GM12878 (cell line): ENCODE measurements at regions not wholly inside any gene's neighbourhood (a gene's known extent, or its start where the extent isn't known, plus 50 kb on each side); places are given as distances from the start of the nearest gene placed in this dataset.

Source experiments
- ATAC-seq: fragments of 200-7000 bp; cut with Tn5 transposase; 3 replicates; pipeline ENCODE4 v1.9.1; 2020; ENCODE audit warnings: mild to moderate bottlenecking, moderate library complexity
- BruUV-seq: library from RNA; stranded (reverse); fragments of 400-500 nt; replicated peaks from 2 replicates; lab custom pipeline; 2021; lab: Mats Ljungman, UMichigan
- CTCF ChIA-PET: fragments of 300-600 bp; sonication (Branson Sonifier 250); formaldehyde crosslinking; extraction: SDS; loops from one replicate; lab custom pipeline; 2021; ENCODE audit warnings: inconsistent platforms; lab: Yijun Ruan, JAX
- POLR2A ChIA-PET: fragments of 350-600 bp; formaldehyde crosslinking; extraction: SDS; loops from one replicate; lab custom pipeline; 2021; ENCODE audit warnings: inconsistent platforms; lab: Charles Lee
- RAD21 ChIA-PET: fragments of 300-600 bp; sonication (Branson Sonifier 250); formaldehyde crosslinking; loops from one replicate; lab custom pipeline; 2023; ENCODE audit warnings: antibody characterized with exemption; ENCODE audit not compliant: unreplicated experiment; lab: Charles Lee
- SMC1A ChIA-PET: fragments of 300-600 bp; sonication (Branson Sonifier 250); formaldehyde crosslinking; loops from one replicate; lab custom pipeline; 2023; ENCODE audit not compliant: unreplicated experiment, uncharacterized antibody; lab: Charles Lee
- DNase-seq: peaks from one replicate; pipeline ENCODE4 v3.0.0-alpha.2; 2011; ENCODE audit warnings: low read depth, low spot score
- FAIRE-seq: peaks from 3 replicates; lab custom pipeline; 2011; peaks lifted over from hg19 to GRCh38; lab: Jason Lieb, UNC
- H2AFZ ChIP-seq: 2 replicates; pipeline ENCODE4 v1.6.0; 2011; ENCODE audit warnings: low read depth, low read length, control low read depth; ENCODE audit not compliant: control insufficient read depth
- H3K27ac ChIP-seq: 2 replicates; pipeline ENCODE4 v1.5.1; 2011; ENCODE audit warnings: control low read depth; ENCODE audit not compliant: control insufficient read depth, insufficient read depth
- H3K27me3 ChIP-seq, 2 experiments: replicated peaks in 1 of 2; 2 replicates each; pipeline versions ENCODE4 v1.6.0 to v1.6.1; 2011; ENCODE audit warnings: low read length in 1 of 2; ENCODE audit not compliant: control insufficient read depth in 2 of 2, insufficient read depth in 2 of 2
- H3K36me3 ChIP-seq, 2 experiments: 2 replicates each; pipeline ENCODE4 v1.5.1; 2011; ENCODE audit warnings: low read length in 1 of 2; ENCODE audit not compliant: control insufficient read depth in 2 of 2, insufficient read depth in 2 of 2
- H3K4me1 ChIP-seq: 2 replicates; pipeline ENCODE4 v1.6.1; 2011; ENCODE audit warnings: mild to moderate bottlenecking, low read length, moderate library complexity, mixed read lengths; ENCODE audit not compliant: control insufficient read depth, insufficient read depth
- H3K4me2 ChIP-seq: 2 replicates; pipeline ENCODE4 v1.6.0; 2011; ENCODE audit warnings: control low read depth; ENCODE audit not compliant: control insufficient read depth, insufficient read depth
- H3K4me3 ChIP-seq: fragments of 200-600 bp; sonication (generic); 2 replicates; pipeline ENCODE4 v1.5.1; 2016
- H3K79me2 ChIP-seq: 2 replicates; pipeline ENCODE4 v1.6.0; 2011; ENCODE audit warnings: low read length; ENCODE audit not compliant: control insufficient read depth, insufficient read depth
- H3K9ac ChIP-seq: 2 replicates; pipeline ENCODE4 v1.8.0; 2011; ENCODE audit warnings: low read length, control low read depth, mixed read lengths; ENCODE audit not compliant: control insufficient read depth, insufficient read depth
- H3K9me3 ChIP-seq: replicated peaks from 3 replicates; pipeline ENCODE4 v1.5.1; 2011; ENCODE audit warnings: mild to moderate bottlenecking, low read length; ENCODE audit not compliant: control insufficient read depth, insufficient read depth
- H4K20me1 ChIP-seq: 2 replicates; pipeline ENCODE4 v1.6.0; 2011; ENCODE audit not compliant: control insufficient read depth, insufficient read depth
- BHLHE40 ChIP-seq, 2 experiments: fragments of 450-650 bp in 1 of 2; IDR thresholded peaks; 2 replicates each; pipeline ENCODE4 v1.6.1; 2011 to 2017; ENCODE audit warnings: low read depth in 2 of 2, borderline replicate concordance in 1 of 2, improper control_type of control experiment in 1 of 2, low read length in 1 of 2, mild to moderate bottlenecking in 1 of 2
- FOS ChIP-seq: IDR thresholded peaks from 3 replicates; pipeline ENCODE4 v1.6.1; 2011; ENCODE audit warnings: borderline replicate concordance; ENCODE audit not compliant: insufficient read length; ENCODE audit errors: extremely low read depth
- FOXM1 ChIP-seq: IDR thresholded peaks from 2 replicates; pipeline ENCODE4 v1.6.1; 2012; ENCODE audit warnings: low read depth, mild to moderate bottlenecking, inconsistent platforms, low read length, moderate library complexity
- GABPA ChIP-seq: IDR thresholded peaks from 2 replicates; pipeline ENCODE4 v1.6.1; 2014; ENCODE audit warnings: antibody characterized with exemption, low read depth, mild to moderate bottlenecking, inconsistent platforms
- HDGF ChIP-seq: fragments of 450-650 bp; IDR thresholded peaks from 2 replicates; pipeline ENCODE4 v1.6.1; 2016; ENCODE audit warnings: antibody characterized with exemption
- IRF4 ChIP-seq: IDR thresholded peaks from 2 replicates; pipeline ENCODE4 v1.6.1; 2011; ENCODE audit warnings: low read depth, low read length
- MEF2A ChIP-seq: IDR thresholded peaks from 2 replicates; pipeline ENCODE4 v1.6.1; 2011; ENCODE audit warnings: low read depth, mild to moderate bottlenecking, low read length, moderate library complexity; ENCODE audit not compliant: insufficient read depth
- NBN ChIP-seq: fragments of 450-650 bp; IDR thresholded peaks from 2 replicates; pipeline ENCODE4 v1.6.1; 2016
- POLR2A ChIP-seq: IDR thresholded peaks from 2 replicates; pipeline ENCODE4 v1.6.1; 2011; ENCODE audit warnings: low read depth, mild to moderate bottlenecking, low read length
- POLR2AphosphoS2 ChIP-seq: IDR thresholded peaks from 2 replicates; pipeline ENCODE4 v1.6.1; 2011; ENCODE audit warnings: low read depth, mild to moderate bottlenecking, low read length, improper control_type of control experiment, moderate library complexity
- RAD21 ChIP-seq: IDR thresholded peaks from 2 replicates; pipeline ENCODE4 v1.6.1; 2011; ENCODE audit warnings: mild to moderate bottlenecking, low read depth, low read length, moderate library complexity; ENCODE audit not compliant: insufficient read depth
- SIX5 ChIP-seq: IDR thresholded peaks from 2 replicates; pipeline ENCODE4 v1.6.1; 2011; ENCODE audit warnings: mild to moderate bottlenecking, low read depth, low read length, moderate library complexity; ENCODE audit not compliant: severe bottlenecking
- SPI1 ChIP-seq: IDR thresholded peaks from 2 replicates; pipeline ENCODE4 v1.6.1; 2011; ENCODE audit warnings: low read depth, mild to moderate bottlenecking, low read length, moderate library complexity, borderline replicate concordance; ENCODE audit not compliant: insufficient read depth
- TAF1 ChIP-seq: IDR thresholded peaks from 2 replicates; pipeline ENCODE4 v1.6.1; 2011; ENCODE audit warnings: mild to moderate bottlenecking, low read depth, low read length, borderline replicate concordance
- ZSCAN29 ChIP-seq: fragments of 450-650 bp; IDR thresholded peaks from 2 replicates; pipeline ENCODE4 v1.6.1; 2017; ENCODE audit warnings: mild to moderate bottlenecking, moderate library complexity
- ZZZ3 ChIP-seq: IDR thresholded peaks from 2 replicates; pipeline ENCODE4 v1.6.1; 2011; ENCODE audit warnings: low read depth; ENCODE audit not compliant: control insufficient read depth, insufficient read length
- WGBS: methylation state at CpG from one replicate; pipeline ENCODE4 v1.1.6; 2016; ENCODE audit warnings: low lambda C conversion rate; ENCODE audit not compliant: insufficient replicate concordance, insufficient coverage; ENCODE audit errors: missing lambda C conversion rate; 5-methylcytosine and 5-hydroxymethylcytosine counted together
- in situ Hi-C: fragments of 300-500 bp; cut with MboI; formaldehyde crosslinking; loops from 9 replicates; pipeline ENCODE4 v1.14.3; 2018; ENCODE audit warnings: mixed read lengths
- intact Hi-C: fragments of 100-400 bp; cut with micrococcal nuclease; formaldehyde crosslinking; loops from one replicate; pipeline ENCODE4 v1.14.2; 2022; ENCODE audit not compliant: unreplicated experiment
- TF ChIP-seq, protein P1 (sequence below): fragments of 150-350 bp; IDR thresholded peaks from 2 replicates; pipeline ENCODE4 v1.6.1; 2016; ENCODE audit warnings: low read depth, low read length
- TF ChIP-seq, protein P2 (sequence below): IDR thresholded peaks from 2 replicates; pipeline ENCODE4 v1.6.1; 2011; ENCODE audit warnings: borderline replicate concordance, low read depth, mild to moderate bottlenecking, moderate library complexity, mixed read lengths, low read length; ENCODE audit not compliant: insufficient read depth; ENCODE audit errors: extremely low read length

DNA sequence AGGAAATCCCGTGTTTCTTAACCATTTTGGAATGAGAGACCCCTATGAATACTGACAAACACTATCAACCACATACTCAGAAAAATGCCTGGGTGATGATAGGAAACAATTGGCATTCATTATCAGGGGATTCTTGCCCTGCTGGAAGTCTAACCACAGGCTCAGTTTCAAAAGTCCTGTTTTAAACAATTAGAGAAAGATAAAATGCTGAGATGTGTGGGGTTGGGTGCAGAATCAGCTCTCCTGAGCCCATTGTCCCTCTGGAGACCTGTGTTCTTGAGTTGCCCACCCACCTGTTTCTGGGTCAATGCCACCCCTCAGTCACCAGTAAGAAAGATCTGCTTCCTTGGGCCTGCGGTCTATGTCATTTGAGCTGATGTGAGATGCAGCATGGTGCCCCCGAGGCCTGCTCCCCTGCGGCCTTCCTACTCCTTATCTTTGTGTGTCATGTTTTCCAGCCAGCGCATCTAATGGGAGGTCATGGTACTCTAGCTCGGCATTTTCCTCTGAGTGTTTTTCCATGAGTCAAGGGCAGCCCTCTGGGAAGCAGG, 130.3 kb upstream of the PLXNA2 start:
- Histone ChIP-seq H3K4me2 (no peak overlapping the region), H3K9me3 (no peaks in the 10 kb centered on the region), H3K79me2 (no peaks in the 10 kb centered on the region), H4K20me1 (no peaks in the 10 kb centered on the region; the same call in 1 of the 2 replicates), H3K36me3 (no peaks in the 10 kb centered on the region), H3K27me3 (peaks cover 0 to 6% of the 10 kb centered on the region in 2 experiments; a peak in 2 of 4 replicates), H3K9ac (no peak overlapping the region), H3K27ac (no peak overlapping the region), H3K4me3 (no peak overlapping the region), H3K4me1 (no peaks in the 10 kb centered on the region), H2AFZ (no peak overlapping the region)
- ChIA-PET POLR2A (no interaction called here), SMC1A (no interaction called here), RAD21 (no interaction called here)
- ATAC-seq (no peak), FAIRE-seq (no peak), DNase-seq (no peak)
- WGBS: 21% methylated on average over 6 of the region's 6 CpGs
- BruUV-seq: no TSS peak
- intact Hi-C loops: no loop called here
- in situ Hi-C loops: no loop called here
- TF ChIP-seq FOS (no peak), HDGF (no peak), MEF2A (no peak), IRF4 (no peak), BHLHE40 (IDR thresholded peaks at IDR 0.05; ENCODE audit: borderline replicate concordance in 1 of 2, low read depth in 2 of 2, low read length in 1 of 2) (no peak), NBN (no peak), ZSCAN29 (no peak), SPI1 (no peak), SIX5 (no peak), POLR2A (no peak), RAD21 (no peak), FOXM1 (no peak), ZZZ3 (no peak), GABPA (no peak), POLR2AphosphoS2 (no peak), TAF1 (no peak)
- TF ChIP-seq, protein P1, sequence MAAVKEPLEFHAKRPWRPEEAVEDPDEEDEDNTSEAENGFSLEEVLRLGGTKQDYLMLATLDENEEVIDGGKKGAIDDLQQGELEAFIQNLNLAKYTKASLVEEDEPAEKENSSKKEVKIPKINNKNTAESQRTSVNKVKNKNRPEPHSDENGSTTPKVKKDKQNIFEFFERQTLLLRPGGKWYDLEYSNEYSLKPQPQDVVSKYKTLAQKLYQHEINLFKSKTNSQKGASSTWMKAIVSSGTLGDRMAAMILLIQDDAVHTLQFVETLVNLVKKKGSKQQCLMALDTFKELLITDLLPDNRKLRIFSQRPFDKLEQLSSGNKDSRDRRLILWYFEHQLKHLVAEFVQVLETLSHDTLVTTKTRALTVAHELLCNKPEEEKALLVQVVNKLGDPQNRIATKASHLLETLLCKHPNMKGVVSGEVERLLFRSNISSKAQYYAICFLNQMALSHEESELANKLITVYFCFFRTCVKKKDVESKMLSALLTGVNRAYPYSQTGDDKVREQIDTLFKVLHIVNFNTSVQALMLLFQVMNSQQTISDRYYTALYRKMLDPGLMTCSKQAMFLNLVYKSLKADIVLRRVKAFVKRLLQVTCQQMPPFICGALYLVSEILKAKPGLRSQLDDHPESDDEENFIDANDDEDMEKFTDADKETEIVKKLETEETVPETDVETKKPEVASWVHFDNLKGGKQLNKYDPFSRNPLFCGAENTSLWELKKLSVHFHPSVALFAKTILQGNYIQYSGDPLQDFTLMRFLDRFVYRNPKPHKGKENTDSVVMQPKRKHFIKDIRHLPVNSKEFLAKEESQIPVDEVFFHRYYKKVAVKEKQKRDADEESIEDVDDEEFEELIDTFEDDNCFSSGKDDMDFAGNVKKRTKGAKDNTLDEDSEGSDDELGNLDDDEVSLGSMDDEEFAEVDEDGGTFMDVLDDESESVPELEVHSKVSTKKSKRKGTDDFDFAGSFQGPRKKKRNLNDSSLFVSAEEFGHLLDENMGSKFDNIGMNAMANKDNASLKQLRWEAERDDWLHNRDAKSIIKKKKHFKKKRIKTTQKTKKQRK: no peak
- TF ChIP-seq, protein P2, sequence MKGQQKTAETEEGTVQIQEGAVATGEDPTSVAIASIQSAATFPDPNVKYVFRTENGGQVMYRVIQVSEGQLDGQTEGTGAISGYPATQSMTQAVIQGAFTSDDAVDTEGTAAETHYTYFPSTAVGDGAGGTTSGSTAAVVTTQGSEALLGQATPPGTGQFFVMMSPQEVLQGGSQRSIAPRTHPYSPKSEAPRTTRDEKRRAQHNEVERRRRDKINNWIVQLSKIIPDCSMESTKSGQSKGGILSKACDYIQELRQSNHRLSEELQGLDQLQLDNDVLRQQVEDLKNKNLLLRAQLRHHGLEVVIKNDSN: no peak
- TF ChIP-seq, all 136 proteins: peak for 0
- CTCF ChIA-PET: no interaction called here
